ENCODE measurements at regions not wholly inside any gene's neighbourhood (a gene's known extent, or its start where the extent isn't known, plus 50 kb on each side); places are given as distances from the start of the nearest gene placed in this dataset.
A peak's percentile ranks its signal among the peaks of the same experiment; 100 is the strongest.

DNA sequence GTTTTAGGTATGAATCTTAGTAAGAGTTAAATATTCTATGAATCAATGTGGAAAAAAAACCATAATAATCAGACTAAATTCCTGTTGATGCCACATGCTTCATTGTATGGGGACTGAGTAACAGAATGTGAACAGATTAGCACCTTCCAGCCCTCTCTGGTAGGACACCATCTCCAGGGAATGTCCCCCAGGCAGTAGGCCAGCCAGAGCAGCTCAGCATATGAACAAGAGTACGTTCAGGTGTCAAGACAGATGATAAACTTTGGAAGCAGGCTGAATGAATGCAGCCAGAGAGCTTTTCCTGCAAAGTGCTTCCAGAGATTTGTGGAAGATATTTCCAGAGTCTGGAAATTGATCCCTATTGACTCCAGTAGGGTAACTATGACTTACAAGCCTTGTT is 204.4 kb downstream of the RPS29 start:
- DNase-seq (ENCODE audit: low read depth, low spot score) = no peak

DNA sequence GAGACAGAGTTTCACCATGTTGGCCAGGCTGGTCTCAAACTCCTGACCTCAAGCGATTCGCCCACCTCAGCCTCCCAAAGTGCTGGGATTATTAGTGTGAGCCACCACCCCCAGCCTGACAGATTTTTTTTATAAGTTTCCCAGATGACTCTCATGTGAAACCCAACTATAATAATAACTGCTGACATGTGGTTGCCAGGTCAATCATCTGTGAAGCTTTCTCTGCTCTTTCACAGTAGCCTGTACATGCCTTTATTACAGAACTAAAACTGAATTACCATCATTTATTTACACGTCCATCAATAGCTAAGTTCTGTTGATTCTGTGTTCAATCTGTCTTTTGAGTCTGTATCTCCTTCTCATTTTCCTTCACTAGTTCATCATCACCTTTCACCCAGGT is 218.5 kb downstream of the RPS29 start:
- DNase-seq (ENCODE audit: low read depth, low spot score) = no peak

DNA sequence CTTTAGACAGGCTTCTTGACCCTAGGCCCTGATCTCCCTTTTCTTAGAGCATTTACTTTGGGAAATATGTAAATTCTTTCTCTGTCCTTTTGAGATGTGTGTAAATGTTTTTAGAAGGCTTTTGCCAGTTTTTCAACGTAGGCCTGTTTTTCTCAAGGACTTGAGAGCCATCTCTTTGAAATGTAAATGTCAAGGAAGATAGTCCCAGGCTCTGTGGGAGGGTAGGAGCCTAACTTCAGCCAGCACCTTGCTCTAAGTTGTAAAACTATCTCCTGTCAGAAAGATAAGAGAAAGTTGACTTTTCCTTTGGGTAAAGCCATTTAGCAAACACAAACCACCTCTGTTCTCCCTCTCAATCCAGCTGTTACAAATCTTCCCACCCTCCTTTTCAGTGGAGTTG is 219.8 kb downstream of the RPS29 start:
- no peak for DNase-seq (ENCODE audit: low read depth, low spot score)

DNA sequence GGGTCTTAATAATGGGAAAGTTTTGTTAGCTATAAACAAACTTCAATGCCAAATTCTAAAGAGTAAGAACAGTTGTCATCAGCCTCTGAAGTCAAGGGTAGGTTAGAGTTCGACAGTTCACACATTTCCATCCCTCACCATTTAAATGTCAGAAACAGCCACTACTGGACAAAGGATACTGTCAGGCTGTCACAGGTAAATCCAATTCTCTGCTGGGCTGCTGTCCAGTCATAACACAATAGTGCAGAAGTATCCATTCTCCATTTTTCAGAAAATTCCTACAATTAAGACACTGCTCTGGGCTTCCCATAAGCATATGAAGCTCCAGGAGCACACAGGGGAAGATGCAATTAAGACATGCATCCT is 221.4 kb downstream of the RPS29 start:
- DNase-seq (ENCODE audit: low read depth, low spot score) = no peak

DNA sequence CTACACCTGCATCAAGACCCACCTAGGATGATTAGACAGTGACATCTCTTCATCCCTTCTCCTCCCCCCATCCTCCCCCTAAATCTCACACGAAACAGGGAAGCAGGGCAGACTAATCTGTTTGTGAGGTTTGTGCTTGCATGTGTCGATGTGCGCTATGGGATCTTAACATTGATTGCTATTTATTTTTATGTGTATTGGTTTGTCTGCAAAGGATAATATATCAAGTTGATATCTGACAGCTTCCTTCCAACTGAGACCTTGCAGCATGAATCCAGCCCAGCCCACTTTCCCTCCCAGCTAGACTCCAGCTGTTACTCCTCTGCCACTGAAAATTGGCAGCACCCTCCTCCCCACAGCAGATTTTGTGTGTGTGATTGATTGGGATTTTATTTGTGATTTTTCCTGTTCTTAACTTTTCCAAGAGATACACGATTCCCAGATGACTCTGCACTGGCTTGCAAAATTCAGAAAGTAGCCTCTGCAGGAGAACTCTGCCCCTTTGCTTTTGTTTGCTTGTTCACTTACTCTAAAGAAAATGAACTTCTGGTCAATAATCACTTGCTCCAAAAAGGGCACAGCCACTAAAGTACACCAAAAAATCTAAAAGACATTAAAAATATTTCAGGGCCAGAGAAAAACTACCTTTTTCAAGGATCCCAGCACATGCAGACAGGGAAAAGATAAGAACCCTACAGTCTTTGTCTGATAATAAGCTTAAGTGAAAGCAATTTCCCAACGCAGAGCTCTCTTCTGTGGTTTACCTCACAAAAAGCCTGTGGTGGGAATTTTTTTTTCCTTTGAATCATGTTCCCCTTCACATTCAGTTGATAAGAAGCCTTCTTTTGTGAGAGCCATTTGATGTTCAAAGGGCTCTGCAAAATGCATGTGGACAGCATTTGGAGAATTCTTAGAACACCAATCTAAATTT is 222.1 kb downstream of the RPS29 start:
- DNase-seq (ENCODE audit: low read depth, low spot score) = no peak

DNA sequence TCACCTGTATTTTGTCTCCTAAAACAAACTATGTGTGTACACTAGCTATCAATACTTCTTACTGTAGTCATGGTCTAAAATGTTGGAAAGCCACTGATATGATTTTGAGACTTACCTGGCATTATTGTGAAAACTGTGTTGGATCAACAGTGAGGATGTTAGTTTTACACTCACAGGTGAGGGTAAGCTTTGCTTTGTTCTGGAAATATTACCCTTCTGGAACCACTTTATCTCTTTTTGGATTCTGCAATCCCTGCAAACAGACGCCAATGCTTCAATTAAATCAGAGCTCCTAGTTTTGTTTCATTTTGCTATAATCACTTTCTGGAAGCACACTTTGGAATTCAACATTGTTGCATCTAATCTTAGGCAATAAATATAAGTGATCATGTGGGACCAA is 223.3 kb downstream of the RPS29 start:
- no peak for DNase-seq (ENCODE audit: low read depth, low spot score)

DNA sequence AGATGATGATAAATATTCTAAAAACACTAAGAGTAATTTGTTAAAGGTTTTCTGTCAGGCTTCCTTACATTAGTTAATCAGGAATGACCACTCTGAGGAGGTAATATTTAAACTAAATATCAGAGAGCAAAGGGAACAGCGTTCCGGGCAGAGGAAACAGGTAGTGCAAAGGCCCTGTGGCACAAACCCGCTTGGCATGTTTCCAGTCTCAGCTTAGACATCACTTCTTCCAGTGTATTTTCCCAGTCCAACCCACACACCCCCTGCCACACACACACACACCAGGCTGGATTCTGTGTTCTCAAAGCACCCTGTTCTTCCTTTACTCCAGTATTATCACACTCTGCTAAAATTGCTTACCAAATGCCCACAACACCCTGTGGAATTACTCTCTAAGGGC is 247.1 kb downstream of the RPS29 start:
- DNase-seq (ENCODE audit: low read depth, low spot score) = no peak

DNA sequence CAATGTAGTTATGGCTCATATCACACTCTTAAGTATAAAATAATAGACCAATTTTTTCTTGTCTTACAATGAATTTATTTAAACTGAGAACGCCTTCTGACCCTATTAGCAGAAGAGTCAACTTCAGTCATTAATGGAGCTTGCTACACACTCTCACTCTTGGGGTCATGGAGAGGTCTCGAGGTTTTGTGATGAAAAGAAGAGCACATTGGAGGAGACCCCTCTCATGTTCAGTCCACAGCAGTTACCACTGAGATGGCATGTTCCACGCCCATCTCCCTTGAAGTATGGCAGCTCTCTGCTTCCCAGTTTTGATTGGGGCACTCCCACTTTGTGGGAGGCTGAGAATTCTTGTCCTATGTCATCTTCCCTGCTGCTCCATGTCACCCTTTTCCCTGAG is 266.4 kb downstream of the RPS29 start:
- no peak for DNase-seq (ENCODE audit: low read depth, low spot score)

DNA sequence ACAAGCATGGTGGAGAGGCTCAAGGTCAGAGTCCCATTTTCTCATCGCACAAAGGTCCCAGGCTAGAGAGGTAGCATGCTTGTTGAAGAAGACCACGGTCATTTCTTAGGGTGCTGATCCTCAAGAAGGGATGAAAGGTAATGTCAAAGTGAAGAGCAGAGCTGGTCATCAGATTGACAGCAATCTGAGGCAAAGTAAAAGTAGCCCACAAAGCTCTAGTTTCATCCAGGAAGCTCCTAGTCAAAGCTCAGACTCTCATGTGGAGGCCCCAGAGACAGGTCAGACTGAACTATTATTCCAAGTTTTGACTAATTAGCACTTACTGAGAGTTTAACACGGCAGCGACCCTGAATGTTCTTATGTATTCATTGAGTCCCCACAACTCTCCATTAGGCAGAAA is 270.6 kb downstream of the RPS29 start:
- no peak for DNase-seq (ENCODE audit: low read depth, low spot score)

DNA sequence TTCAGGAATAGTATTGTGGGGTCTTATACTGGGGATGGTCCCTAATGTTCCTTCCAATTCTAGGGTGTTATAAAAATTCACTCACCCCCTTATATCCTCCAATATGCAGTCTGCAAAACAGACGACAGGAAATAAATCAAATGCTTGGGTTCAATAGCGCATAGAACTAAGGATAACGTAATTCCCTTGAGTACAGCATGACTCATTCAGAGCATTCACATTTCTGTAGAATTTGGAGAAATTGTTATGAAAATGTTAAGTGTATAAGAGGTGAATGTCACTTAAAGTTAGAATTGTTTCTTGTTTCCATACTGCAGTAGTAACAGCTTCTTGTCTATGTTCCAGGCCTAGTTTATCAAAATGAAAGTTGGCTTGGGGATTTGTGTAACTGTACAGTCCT is 271.4 kb downstream of the RPS29 start:
- DNase-seq (ENCODE audit: low read depth, low spot score) = peak; percentile 2

DNA sequence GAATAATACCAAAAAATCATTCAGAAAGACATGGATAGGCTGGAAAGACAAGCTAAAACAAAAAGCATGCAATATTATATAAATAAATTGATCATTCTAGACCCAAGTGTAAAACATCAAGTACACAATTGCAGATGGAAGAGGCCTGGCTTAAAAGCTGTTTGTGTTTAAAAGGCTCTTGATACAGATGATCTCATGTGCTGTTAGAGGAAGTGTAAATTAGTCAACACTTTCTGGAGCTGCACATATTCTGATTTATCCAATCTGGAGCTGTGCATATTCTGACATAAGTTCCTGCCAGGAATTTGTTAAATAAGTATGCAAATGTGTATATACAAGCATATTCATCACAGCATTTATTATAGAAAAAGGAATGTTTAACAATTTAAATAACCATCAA is 273.1 kb downstream of the RPS29 start:
- no peak for DNase-seq (ENCODE audit: low read depth, low spot score)

DNA sequence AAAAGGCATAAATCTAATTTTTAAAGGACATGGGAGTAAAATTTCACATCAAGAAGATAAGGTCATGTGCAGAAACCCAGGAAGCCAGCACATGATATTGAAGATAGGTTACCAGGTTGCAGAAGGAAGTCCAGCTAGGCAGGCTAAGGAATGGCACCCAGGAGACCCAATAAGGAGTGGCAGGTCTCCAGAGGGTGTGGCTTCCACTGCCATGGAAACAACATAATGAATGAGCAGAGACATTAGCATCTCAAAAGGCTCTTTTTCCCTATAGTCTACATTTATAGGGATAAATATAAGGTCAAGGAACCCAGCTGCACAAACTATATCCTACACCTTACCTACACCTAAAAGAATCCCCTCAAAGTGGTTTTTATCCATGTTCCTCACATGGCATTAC is 275.9 kb downstream of the RPS29 start:
- no peak for DNase-seq (ENCODE audit: low read depth, low spot score)

DNA sequence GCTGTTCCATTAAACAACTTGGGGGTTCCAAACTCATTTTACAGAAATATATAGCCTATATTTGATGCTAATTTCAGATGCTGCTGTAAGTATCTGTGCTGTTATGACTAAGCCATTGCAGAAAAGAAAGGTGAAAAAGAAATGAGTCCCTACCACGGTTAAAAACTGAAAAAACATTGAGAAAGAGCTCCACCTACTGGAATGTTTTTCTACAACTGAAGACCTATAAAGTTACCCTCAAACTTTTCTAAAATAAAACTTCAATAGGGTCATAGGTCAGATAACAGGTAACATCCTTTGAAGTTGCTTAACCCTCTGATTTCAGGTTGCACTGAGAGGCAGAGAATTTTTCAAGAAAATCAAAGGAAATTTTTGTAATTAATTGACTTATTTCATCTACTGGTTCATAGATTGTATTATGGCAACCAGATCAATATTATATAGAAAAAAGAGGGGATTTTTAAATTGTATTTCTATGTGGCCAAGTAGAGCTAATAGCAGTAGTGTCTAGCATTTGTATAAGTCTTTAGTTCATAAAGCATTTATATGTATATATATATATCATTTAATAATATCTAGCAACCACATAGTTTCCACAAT is 279.9 kb downstream of the RPS29 start:
- no peak for DNase-seq (ENCODE audit: low read depth, low spot score)

DNA sequence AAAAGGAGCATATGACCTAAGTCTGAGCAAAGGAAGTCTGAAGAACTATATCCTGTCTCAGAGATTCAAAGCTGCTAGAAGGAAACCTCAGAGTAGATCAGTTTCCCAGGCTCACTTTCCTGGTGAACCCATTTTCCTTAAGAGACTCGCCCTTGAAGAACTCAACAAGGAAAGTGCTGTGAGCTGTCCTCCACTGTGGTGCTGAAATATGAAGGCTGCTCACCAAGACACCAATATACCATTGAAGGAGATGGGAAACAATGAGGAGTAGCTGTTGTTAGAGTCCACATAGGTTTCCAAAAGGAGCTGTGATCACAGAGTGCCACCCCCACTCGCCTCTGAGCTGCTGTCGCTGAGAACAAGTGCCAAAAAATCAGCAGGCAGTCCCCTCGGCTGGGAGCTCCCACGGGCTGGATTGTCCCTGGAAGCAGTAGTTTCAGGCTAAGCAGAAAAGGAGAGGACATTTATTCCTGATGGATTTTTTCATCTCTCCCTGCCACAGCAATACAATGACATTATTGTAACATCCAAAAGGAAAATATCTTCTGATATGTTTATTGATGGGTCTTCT is 282.1 kb downstream of the RPS29 start:
- DNase-seq (ENCODE audit: low read depth, low spot score) = no peak

DNA sequence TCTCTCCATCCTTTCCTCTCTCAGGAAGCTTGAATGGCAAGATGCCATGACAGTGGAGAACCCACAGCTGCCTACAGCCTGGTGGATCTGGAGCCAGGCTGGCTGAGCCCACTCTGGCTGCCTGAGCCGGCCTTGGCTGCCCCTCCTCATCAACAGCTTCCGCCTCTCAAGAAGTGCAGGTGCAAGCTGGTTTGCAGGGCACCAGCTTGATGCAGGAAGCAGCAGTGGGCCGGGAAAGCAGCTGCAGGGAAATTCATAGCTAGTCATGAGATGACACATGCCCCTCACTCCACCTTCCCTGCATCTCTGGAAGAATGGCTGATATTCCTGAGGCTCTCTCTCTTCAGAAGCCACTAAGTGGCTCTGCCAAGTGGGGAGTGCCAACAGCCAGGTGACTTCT is 289.1 kb downstream of the RPS29 start:
- no peak for DNase-seq (ENCODE audit: low read depth, low spot score)

DNA sequence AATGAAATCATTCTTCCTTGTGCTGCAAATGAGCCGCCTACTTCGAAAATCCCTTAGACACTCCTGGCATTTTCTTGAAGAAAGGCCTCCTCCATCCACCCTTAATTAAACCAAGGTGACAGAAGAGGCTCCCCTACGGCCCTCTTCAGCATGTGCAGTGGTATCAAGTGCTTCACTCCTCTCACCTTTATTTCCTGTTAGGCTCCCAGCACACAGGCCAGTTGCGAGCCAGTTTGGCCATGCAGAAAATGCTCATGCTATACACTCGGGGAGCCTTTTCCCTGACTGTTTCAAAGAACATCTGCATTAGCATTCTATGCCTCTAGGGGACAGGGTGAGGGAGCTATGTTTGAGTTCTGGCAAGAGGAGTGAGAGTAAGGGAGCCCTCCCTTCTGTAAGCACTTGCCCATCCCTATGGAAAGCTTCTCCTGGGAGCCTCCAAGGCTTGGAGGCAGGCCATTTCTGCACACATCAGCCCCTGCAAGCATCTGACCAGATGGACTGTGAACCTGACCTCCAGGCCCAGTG is 291.5 kb downstream of the RPS29 start:
- no peak for DNase-seq (ENCODE audit: low read depth, low spot score)

DNA sequence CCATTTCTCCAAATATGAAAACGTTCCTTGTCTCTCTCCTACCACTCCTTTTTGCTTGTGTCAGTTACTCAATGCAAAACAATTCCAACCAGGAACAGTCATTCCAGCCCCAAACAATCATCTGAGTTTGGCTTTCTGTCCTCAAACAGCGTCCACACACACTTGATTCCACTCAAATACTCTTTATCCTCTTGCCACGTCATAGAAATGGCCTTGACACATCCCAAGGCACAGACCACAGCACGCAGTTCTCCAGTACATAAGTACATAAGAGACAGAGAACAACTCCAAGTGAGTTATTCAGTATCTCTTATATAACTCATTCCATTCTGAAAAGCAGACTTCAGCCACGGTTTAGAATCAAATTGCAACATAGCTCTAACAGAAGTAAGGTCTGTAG is 299.2 kb downstream of the RPS29 start:
- DNase-seq (ENCODE audit: low read depth, low spot score) = no peak

DNA sequence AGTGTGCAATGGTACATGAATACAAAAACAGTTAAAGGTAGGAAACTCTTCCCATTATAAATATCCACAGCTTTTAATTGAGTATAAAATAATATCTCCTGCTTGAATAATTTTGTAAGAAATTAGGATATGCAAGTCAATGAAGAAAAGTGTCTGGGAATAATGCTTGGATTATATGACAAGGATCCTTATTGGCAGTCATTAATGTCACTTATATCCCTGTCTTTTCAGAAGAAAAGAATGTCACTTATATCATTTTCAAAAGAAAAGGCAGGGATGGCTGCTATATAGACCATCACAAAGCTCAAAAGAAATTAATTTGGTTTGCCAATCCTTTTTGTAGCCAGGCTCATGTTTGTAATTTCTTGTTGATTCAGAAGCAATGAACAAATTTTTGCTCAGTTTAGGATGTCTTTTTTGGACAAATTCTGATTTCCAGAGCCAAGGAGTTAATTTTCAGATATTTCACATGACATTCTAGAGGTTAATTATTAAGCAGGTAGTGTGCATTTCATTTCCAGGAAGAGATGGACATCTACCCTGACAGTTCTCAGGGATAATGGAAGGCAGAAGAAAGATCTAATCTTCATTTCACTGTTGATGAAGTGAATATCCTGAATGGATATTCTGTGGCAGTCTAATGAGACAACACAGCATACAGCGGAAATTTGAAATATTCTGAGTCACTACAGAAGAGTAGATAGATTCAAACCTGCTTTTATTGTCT is 299.8 kb downstream of the RPS29 start:
- DNase-seq (ENCODE audit: low read depth, low spot score) = no peak

DNA sequence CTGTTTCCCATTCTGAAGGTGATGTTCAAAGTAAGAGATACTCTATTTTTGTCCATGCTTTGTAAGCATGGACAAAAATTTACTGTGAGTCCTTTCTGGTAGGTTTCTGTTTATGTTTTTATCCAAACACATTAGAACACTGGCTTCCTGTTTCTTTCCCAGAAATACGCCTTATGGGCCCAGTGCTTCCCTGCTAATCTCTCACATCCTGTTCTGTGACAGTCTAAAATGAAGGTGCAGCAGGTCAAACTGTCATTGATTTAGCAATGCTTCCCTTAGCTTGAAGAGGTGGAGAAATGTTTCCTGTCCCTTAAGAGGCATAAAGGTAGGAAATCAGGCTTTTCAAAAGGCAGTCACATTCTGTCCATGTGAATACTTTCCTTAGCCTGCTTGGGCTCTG is 305.6 kb downstream of the RPS29 start:
- DNase-seq (ENCODE audit: low read depth, low spot score) = no peak

DNA sequence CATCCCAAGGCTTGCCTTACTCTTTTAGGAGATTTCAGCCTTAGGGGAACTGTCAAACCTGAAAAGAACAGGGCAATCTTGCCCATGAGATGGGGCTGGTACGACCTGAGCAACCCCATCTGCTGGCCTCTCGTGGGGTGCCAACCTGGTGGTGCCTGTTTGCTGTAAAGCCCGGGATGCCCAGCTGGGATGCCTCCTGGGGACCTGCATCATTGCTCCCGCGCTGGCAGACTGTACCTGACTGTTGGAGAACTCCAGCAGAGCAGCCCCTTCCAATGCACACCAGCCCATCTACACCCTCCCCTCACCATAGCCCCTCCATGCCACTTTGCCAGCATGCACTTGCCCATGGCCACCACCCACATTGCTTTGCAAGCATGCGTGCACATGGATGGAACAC is 335.7 kb downstream of the RPS29 start:
- no peak for DNase-seq (ENCODE audit: low read depth, low spot score)

DNA sequence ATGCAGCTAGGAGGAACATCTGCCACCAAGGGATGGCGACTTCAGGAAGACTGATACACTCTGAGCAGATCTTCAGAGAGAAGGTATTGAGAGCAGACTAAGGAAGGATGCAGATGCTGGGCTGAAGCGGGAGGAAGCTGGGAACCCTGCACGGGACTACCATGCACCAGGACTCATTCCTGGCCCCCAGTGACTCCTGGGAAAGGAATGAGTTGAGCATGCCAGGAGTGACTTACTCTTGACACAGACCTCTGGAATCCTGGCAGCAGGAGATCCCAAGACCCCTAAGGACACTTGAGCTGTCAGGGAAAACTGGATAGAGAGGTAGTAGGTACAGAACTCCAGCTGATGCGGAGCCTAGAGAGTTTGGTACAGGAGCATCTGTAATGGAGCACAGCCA is 336.1 kb downstream of the RPS29 start:
- DNase-seq (ENCODE audit: low read depth, low spot score) = no peak

DNA sequence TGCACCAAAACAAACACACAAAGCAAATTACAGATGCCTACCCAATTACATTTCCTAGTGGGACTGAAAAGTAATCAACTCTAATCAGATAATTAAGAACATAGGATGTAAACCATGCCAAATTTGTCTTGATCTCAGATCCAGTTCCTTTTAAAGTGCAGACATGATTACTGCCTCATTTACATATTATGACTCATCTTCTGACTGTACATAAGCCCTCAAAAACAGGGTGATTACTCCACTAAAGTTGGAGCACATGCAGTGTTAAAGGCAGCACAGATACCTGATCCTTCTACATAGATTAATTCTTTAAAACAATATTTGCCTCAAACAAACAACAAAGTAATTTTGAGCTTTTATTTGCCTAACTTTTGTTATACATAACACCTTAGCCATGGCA is 337.2 kb downstream of the RPS29 start:
- no peak for DNase-seq (ENCODE audit: low read depth, low spot score)

All from brain pericyte (primary cell).